DND-41 (cell line): ENCODE measurements at regions not wholly inside any gene's neighbourhood (a gene's known extent, or its start where the extent isn't known, plus 50 kb on each side); places are given as distances from the start of the nearest gene placed in this dataset.

Source experiments
- CTCF ChIP-seq: IDR thresholded peaks from 2 replicates; pipeline ENCODE4 v1.5.1; 2012; ENCODE audit warnings: borderline replicate concordance, low read length, moderate library complexity, mild to moderate bottlenecking; ENCODE audit not compliant: poor library complexity, severe bottlenecking; ENCODE audit errors: extremely low read depth
- EZH2 ChIP-seq: IDR thresholded peaks from 3 replicates; pipeline ENCODE4 v1.6.1; 2012; ENCODE audit warnings: borderline replicate concordance, low read depth, mild to moderate bottlenecking, moderate library complexity, low read length, inconsistent platforms; ENCODE audit not compliant: severe bottlenecking

- TF ChIP-seq EZH2 = no peak
- no peak for TF ChIP-seq CTCF
These were observed 459.1 kb upstream of the ATXN8OS start for GRCh38 chr13:69648340-69649062.
